Caco-2 (cell line): ENCODE measurements at regions not wholly inside any gene's neighbourhood (a gene's known extent, or its start where the extent isn't known, plus 50 kb on each side); places are given as distances from the start of the nearest gene placed in this dataset.

Experiments used
- BruUV-seq: library from RNA; stranded (reverse); fragments of 400-500 nt; replicated peaks from 2 replicates; lab custom pipeline; 2021; lab: Mats Ljungman, UMichigan
- CTCF ChIA-PET: fragments of 300-600 bp; sonication (Branson Sonifier 250); formaldehyde crosslinking; loops from one replicate; lab custom pipeline; 2022; ENCODE audit warnings: antibody characterized with exemption; lab: Charles Lee
- POLR2A ChIA-PET: fragments of 300-600 bp; sonication (Branson Sonifier 250); formaldehyde crosslinking; loops from one replicate; lab custom pipeline; 2022; ENCODE audit warnings: antibody characterized with exemption; lab: Charles Lee
- DNase-seq, 2 experiments: peaks; one replicate each; pipeline versions ENCODE4 v3.0.0 to v3.0.0-alpha.2; 2020 to 2022
- H3K27me3 ChIP-seq: replicated peaks from 2 replicates; pipeline ENCODE4 v1.6.0; 2011; ENCODE audit warnings: low read length; ENCODE audit not compliant: control insufficient read depth, insufficient read depth
- H3K36me3 ChIP-seq: 2 replicates; pipeline ENCODE4 v1.5.1; 2011; ENCODE audit warnings: low read length; ENCODE audit not compliant: control insufficient read depth, insufficient read depth
- H3K4me1 ChIP-seq: fragments of 250-450 bp; sonication (Bioruptor Pico); 2 replicates; pipeline ENCODE4 v1.5.1; 2020; ENCODE audit warnings: mild to moderate bottlenecking
- H3K4me3 ChIP-seq: 2 replicates; pipeline ENCODE4 v1.5.1; 2011; ENCODE audit warnings: low read depth, mild to moderate bottlenecking, control low read depth, low read length
- H3K9me3 ChIP-seq: fragments of 250-450 bp; sonication (Bioruptor Pico); 2 replicates; pipeline ENCODE4 v1.5.1; 2020; ENCODE audit warnings: mild to moderate bottlenecking, moderate library complexity
- H3K27ac Mint-ChIP-seq: one replicate; pipeline ENCODE4 v1.8.0; 2022; ENCODE audit warnings: mixed read lengths; ENCODE audit not compliant: unreplicated experiment
- H3K27me3 Mint-ChIP-seq: one replicate; pipeline ENCODE4 v1.8.0; 2022; ENCODE audit warnings: mixed read lengths; ENCODE audit not compliant: insufficient read depth, unreplicated experiment
- H3K36me3 Mint-ChIP-seq: one replicate; pipeline ENCODE4 v1.8.0; 2022; ENCODE audit warnings: mild to moderate bottlenecking, mixed read lengths; ENCODE audit not compliant: insufficient read depth, unreplicated experiment
- H3K4me1 Mint-ChIP-seq: one replicate; pipeline ENCODE4 v1.8.0; 2022; ENCODE audit warnings: low read depth, mixed read lengths; ENCODE audit not compliant: unreplicated experiment
- H3K4me3 Mint-ChIP-seq: one replicate; pipeline ENCODE4 v1.8.0; 2022; ENCODE audit warnings: mild to moderate bottlenecking, moderate library complexity, mixed read lengths; ENCODE audit not compliant: unreplicated experiment
- H3K9me3 Mint-ChIP-seq: one replicate; pipeline ENCODE4 v1.8.0; 2022; ENCODE audit warnings: mixed read lengths; ENCODE audit not compliant: unreplicated experiment
- CTCF ChIP-seq, 2 experiments: fragments of 200-600 bp in 1 of 2; IDR thresholded peaks; 1 replicate in 1 of 2; 2 replicates in 1 of 2; pipeline versions ENCODE4 v1.5.1 to v1.8.0; 2011 to 2022; ENCODE audit warnings: antibody characterized with exemption in 1 of 2, control low read depth in 1 of 2, inconsistent platforms in 1 of 2, low read depth in 1 of 2, low read length in 1 of 2, mild to moderate bottlenecking in 1 of 2, moderate library complexity in 1 of 2; ENCODE audit not compliant: insufficient read depth in 1 of 2, severe bottlenecking in 1 of 2, unreplicated experiment in 1 of 2
- intact Hi-C: fragments of 100-400 bp; cut with micrococcal nuclease; formaldehyde crosslinking; loops from one replicate; pipeline ENCODE4 v1.10.0; 2022; ENCODE audit not compliant: unreplicated experiment

GRCh38 chr14:101113108-101113612 lies 209.6 kb upstream of the RTL1 start:
- no peaks in the 10 kb centered on the region for H3K4me1 ChIP-seq
- no peaks in the 10 kb centered on the region for H3K27me3 ChIP-seq
- no peaks in the 10 kb centered on the region for H3K36me3 ChIP-seq
- H3K27ac Mint-ChIP-seq = no peak overlapping the region
- intact Hi-C loops = no loop called here
- no peak for DNase-seq
- no peaks in the 10 kb centered on the region for H3K36me3 Mint-ChIP-seq
- CTCF ChIA-PET = no interaction called here
- no peak overlapping the region for H3K4me3 ChIP-seq
- peaks cover 11% of the 10 kb centered on the region for H3K27me3 Mint-ChIP-seq
- H3K4me1 Mint-ChIP-seq = no peaks in the 10 kb centered on the region
- BruUV-seq = no TSS peak
- H3K4me3 Mint-ChIP-seq = no peak overlapping the region
- POLR2A ChIA-PET = no interaction called here
- H3K9me3 Mint-ChIP-seq = no peaks in the 10 kb centered on the region
- no peak for TF ChIP-seq CTCF (IDR thresholded peaks at IDR 0.05; ENCODE audit: insufficient read depth in 1 of 2, low read depth in 1 of 2, low read length in 1 of 2, severe bottlenecking in 1 of 2, unreplicated experiment in 1 of 2)
- H3K9me3 ChIP-seq = no peaks in the 10 kb centered on the region

- H3K4me3 ChIP-seq = no peak overlapping the region
- no peaks in the 10 kb centered on the region for H3K27me3 ChIP-seq
- CTCF ChIA-PET = no interaction called here
- H3K27ac Mint-ChIP-seq = no peak overlapping the region
- H3K9me3 Mint-ChIP-seq = no peaks in the 10 kb centered on the region
- POLR2A ChIA-PET = no interaction called here
- no peaks in the 10 kb centered on the region for H3K36me3 ChIP-seq
- H3K4me1 ChIP-seq = no peaks in the 10 kb centered on the region
- H3K4me3 Mint-ChIP-seq = no peak overlapping the region
- intact Hi-C loops = no loop called here
- no peaks in the 10 kb centered on the region for H3K4me1 Mint-ChIP-seq
- H3K9me3 ChIP-seq = no peaks in the 10 kb centered on the region
- TF ChIP-seq CTCF (IDR thresholded peaks at IDR 0.05; ENCODE audit: insufficient read depth in 1 of 2, low read depth in 1 of 2, low read length in 1 of 2, severe bottlenecking in 1 of 2, unreplicated experiment in 1 of 2) = no peak
- DNase-seq = no peak
- BruUV-seq = no TSS peak
- peaks cover 11% of the 10 kb centered on the region for H3K27me3 Mint-ChIP-seq
- H3K36me3 Mint-ChIP-seq = no peaks in the 10 kb centered on the region
Observed at GRCh38 chr14:101113835-101114725, 210.6 kb upstream of the RTL1 start.

- Mint-ChIP-seq H3K36me3 (no peaks in the 10 kb centered on the region), H3K9me3 (no peaks in the 10 kb centered on the region), H3K4me3 (no peak overlapping the region), H3K27me3 (peaks cover 14% of the 10 kb centered on the region), H3K4me1 (no peaks in the 10 kb centered on the region), H3K27ac (no peak overlapping the region)
- no peak for DNase-seq
- no peaks in the 10 kb centered on the region for H3K4me1 ChIP-seq
- H3K27me3 ChIP-seq = no peaks in the 10 kb centered on the region
- ChIA-PET CTCF (interaction anchor here (0.7 kb wide), 1 partner anchor 120 kb away, joined by 3 read pairs; no protein-coding TSS in a partner anchor), POLR2A (no interaction called here)
- intact Hi-C loops = no loop called here
- TF ChIP-seq CTCF (IDR thresholded peaks at IDR 0.05; ENCODE audit: insufficient read depth in 1 of 2, low read depth in 1 of 2, low read length in 1 of 2, severe bottlenecking in 1 of 2, unreplicated experiment in 1 of 2) = no peak
- H3K9me3 ChIP-seq = no peaks in the 10 kb centered on the region
- no TSS peak for BruUV-seq
- H3K4me3 ChIP-seq = no peak overlapping the region
- no peaks in the 10 kb centered on the region for H3K36me3 ChIP-seq
Observed at GRCh38 chr14:101114726-101115515, 211.4 kb upstream of the RTL1 start.
